GM19463 (cell line): ENCODE measurements at regions not wholly inside any gene's neighbourhood (a gene's known extent, or its start where the extent isn't known, plus 50 kb on each side); places are given as distances from the start of the nearest gene placed in this dataset.
A peak's percentile ranks its signal among the peaks of the same experiment; 100 is the strongest.

Experiments used
- ATAC-seq: cut with Tn5 transposase; IDR thresholded peaks from one replicate; pipeline ENCODE4 v1.9.1; 2021; ENCODE audit warnings: mild to moderate bottlenecking, moderate library complexity; ENCODE audit not compliant: unreplicated experiment

- no peak for ATAC-seq
Observed at GRCh38 chr18:44467718-44468117, 213.0 kb upstream of the SETBP1 start.

GRCh38 chr18:44473394-44474066 is 207.2 kb upstream of the SETBP1 start:
- ATAC-seq = no peak

DNA sequence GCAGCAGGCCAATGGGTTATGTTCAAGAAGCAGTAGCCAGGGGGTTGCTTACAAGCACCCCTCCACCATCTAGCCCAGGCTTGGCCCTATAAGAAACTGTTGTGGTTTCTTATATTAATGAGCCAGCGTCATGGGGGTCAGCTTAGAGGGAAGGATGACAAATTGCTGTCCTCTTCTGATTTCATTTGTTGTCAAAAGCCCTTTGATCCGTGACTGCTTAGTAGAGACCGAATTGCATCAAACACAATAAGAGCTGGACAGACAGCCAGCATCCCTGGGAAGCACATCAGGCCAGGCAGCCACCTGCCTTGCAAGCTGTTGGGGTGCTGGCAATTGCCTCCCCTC is 206.6 kb upstream of the SETBP1 start:
- ATAC-seq = no peak

- no peak for ATAC-seq
Observed at GRCh38 chr18:44474591-44474990, 206.1 kb upstream of the SETBP1 start.

GRCh38 chr18:44482761-44483160 is 197.9 kb upstream of the SETBP1 start:
- ATAC-seq = no peak

GRCh38 chr18:44495151-44495550 is 185.5 kb upstream of the SETBP1 start:
- no peak for ATAC-seq

DNA sequence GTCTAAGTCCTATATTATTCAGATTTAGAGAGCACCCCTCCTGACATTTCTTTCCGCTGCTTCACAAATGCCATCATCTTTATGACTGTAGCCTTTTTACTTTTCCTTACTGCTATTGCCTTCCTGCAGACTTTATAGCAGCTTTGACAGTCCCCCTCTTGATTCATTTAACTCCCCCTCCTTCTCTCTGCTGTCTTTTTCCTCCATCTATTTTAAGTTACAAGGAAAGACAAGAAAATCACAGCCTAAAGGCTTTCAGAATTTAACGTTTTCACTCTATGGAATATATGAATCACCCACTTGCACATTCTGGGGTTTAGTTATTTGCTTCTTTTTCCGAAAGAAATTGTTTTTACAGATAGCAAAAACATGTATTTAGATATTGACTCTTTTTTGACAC is 183.4 kb upstream of the SETBP1 start:
- no peak for ATAC-seq

GRCh38 chr18:44497757-44498490 is 182.8 kb upstream of the SETBP1 start:
- no peak for ATAC-seq

- ATAC-seq = no peak
Observed at GRCh38 chr18:44500808-44501610, 179.7 kb upstream of the SETBP1 start.

DNA sequence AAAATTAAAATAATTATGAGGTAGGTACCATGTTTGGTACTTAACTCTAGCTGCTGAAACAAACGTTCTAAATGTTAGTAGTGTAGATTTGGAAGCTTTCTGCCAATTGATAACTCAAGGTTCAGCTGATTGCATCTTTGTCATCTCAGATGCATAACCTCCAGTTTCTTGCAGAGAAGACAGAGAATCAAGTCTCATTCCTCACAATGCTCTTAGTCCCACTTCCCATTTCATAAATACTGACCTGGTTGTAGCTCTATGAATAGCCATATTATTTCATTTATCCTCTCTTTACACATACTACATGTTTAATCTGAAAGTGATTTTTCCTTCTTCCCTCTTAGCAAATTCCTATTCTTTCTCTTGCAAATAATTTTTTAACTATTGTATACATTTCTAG is 178.5 kb upstream of the SETBP1 start:
- no peak for ATAC-seq

- ATAC-seq = no peak
Observed at GRCh38 chr18:44502790-44503189, 177.9 kb upstream of the SETBP1 start.

- ATAC-seq = no peak
Observed at GRCh38 chr18:44503854-44504253, 176.8 kb upstream of the SETBP1 start.

GRCh38 chr18:44507729-44508325 is 172.9 kb upstream of the SETBP1 start:
- ATAC-seq = peak; percentile 66

DNA sequence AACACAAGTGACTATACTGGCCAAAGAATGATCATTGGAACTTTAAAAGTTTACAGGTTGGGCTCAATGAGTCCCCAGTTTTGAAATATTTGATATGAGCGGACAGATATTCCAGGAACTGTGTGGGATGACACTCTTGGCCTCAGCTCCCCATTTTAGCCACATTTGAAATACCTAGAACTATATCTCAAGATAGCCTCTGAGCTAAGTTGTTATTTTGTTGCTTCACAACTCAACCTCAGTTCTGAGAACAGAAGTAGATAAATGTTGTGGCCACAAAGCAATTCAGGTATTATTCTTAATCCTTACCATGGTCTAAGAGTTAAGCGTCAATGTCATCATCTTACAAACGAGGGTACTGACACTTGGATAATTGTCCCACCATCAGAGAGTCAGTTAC is 172.2 kb upstream of the SETBP1 start:
- no peak for ATAC-seq

GRCh38 chr18:44509048-44509447 is 171.6 kb upstream of the SETBP1 start:
- ATAC-seq = no peak

GRCh38 chr18:44510390-44510789 is 170.3 kb upstream of the SETBP1 start:
- ATAC-seq = no peak

DNA sequence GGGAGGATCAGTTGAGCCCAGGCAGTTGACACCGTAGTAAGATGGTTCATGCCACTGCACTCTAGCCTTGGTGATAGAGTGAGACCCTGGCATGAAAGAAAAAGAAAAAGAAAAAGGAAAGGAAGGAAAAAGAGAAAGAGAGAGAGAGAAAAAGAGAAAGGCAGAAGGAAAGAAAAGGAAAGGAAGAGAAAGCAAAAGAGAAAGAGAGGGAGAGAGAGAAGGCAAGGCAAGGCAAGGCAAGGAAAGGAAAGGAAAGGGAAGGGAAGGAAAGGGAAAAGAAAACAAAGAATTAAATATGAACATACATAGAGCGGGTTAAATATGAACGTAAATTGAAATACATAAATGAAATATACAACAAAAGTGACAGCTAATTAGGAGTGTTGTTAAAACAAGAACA is 167.5 kb upstream of the SETBP1 start:
- no peak for ATAC-seq

DNA sequence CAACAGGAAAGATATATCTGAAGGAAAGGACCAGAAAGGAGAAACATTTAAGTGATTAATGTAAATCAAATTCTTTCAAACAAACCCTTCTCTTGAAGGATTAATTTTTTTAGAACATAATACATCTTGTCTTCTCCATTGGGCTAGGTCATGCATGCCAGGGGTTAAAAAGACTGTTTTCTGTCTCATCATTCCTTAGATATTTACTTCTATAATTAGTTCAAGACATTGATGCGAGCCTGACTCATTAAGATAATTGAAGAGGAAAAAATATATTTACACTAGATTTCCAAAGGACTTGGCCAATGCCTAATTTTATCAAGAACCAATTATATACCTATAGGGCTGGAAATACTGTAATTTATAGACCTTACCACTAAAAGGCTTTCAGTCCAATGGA is 166.6 kb upstream of the SETBP1 start:
- no peak for ATAC-seq

DNA sequence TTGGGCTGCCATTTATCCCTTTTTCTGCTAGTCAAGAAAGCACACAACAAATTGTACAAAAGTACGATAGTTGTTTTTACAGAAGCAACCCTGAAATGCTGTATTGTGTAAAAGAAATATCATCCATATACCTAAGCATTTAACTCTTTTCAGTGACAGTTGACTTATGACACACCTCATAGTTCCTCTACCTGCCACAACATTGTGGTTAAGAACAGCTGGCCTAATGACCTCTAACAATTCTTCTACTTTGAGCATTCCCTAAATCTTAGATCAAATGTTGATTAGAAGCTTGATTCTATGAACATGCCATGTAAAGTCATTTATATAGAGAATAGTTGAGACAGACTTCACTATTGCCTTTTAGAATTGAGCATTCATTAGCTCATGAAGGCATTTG is 165.9 kb upstream of the SETBP1 start:
- no peak for ATAC-seq

DNA sequence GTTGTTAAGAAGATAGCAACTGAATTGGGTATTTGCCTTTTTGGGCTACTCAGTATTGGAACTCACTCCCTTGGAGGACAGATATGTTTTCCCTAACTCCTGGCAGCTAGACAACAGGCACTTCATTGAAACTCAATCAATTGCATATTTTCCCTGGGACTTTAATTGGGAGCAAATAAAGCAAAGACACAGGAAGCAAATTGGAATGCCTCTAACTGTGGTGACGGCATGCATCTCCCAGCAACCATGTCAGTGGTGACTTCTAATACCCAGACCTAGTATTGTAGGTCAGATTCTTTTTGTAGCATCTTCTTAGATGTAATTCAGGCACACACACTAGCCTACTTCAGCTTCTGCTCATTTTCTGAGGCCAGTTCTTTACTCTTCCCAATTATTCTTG is 164.2 kb upstream of the SETBP1 start:
- ATAC-seq = no peak

- ATAC-seq = no peak
Observed at GRCh38 chr18:44517136-44517535, 163.6 kb upstream of the SETBP1 start.
